Urinary bladder (tissue), 3 donors: ENCODE measurements at regions not wholly inside any gene's neighbourhood (a gene's known extent, or its start where the extent isn't known, plus 50 kb on each side); places are given as distances from the start of the nearest gene placed in this dataset.

Source experiments
- DNase-seq: peaks from one replicate; pipeline ENCODE4 v3.0.0-alpha.2; 2015; ENCODE audit errors: extremely low spot score
- H3K27ac ChIP-seq: one replicate; pipeline ENCODE4 v1.5.1; 2013; ENCODE audit warnings: low read depth, mild to moderate bottlenecking, moderate library complexity
- H3K36me3 ChIP-seq: one replicate; pipeline ENCODE4 v1.6.1; 2013; ENCODE audit warnings: mild to moderate bottlenecking, moderate library complexity; ENCODE audit not compliant: insufficient read depth
- H3K4me1 ChIP-seq: one replicate; pipeline ENCODE4 v1.6.1; 2013; ENCODE audit warnings: mild to moderate bottlenecking, moderate library complexity; ENCODE audit not compliant: insufficient read depth
- H3K4me3 ChIP-seq: one replicate; pipeline ENCODE4 v1.5.1; 2013; ENCODE audit warnings: low read depth, low read length
- WGBS: extraction: QIAGEN DNeasy Blood & Tissue Kit; methylation state at CpG from one replicate; pipeline ENCODE4 v1.1.7; 2013; 5-methylcytosine and 5-hydroxymethylcytosine counted together
- donor health status: healthy with polysubstance abuse.
- donor health status: healthy.

DNA sequence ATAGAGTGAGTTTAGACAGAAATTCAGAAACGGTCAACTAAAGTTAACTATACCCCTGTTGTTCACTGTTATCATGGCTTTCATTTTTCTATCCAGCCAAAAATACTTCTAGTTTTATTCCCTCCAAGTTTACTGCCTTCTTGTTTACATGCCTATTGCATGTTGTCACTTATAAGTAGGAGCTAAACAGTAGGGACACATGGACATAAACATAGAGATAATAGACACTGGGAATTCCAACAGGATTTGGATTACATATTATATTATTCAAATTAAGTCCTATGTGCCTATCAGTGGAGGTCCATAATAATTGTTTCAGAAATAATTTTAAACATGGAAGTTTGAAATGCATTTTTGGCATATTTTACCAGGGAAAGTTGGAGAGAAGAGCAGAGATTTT, 269.1 kb upstream of the ZNF717 start:
- Histone ChIP-seq H3K27ac (no peak overlapping the region), H3K4me1 (no peaks in the 10 kb centered on the region), H3K36me3 (no peaks in the 10 kb centered on the region), H3K4me3 (no peak overlapping the region)
- 34% methylated on average over 1 of the region's 1 CpG for WGBS
- DNase-seq: no peak

DNA sequence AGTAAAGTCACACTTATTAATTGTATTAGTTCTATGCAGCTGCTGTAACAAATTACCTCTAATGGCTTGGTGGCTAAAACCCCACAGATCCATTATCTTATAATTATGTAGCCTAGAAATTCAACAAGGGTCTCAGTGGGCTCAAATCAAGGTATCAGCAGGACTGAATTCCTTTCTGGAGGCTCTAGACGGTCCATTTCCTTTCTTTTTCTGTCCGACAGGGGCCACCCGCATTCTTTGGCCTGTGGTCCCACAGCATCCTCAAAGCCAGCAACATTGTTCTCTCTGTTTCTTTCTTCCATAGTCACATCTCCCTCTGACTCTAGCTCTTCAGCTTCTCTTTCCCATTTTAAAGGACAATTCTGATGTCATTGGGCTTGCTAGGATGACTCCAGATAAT, 276.3 kb upstream of the ZNF717 start:
- DNase-seq: no peak
- Histone ChIP-seq H3K36me3 (no peaks in the 10 kb centered on the region), H3K27ac (no peak overlapping the region), H3K4me1 (no peaks in the 10 kb centered on the region), H3K4me3 (no peak overlapping the region)
- 93% methylated on average over 3 of the region's 3 CpGs for WGBS

DNA sequence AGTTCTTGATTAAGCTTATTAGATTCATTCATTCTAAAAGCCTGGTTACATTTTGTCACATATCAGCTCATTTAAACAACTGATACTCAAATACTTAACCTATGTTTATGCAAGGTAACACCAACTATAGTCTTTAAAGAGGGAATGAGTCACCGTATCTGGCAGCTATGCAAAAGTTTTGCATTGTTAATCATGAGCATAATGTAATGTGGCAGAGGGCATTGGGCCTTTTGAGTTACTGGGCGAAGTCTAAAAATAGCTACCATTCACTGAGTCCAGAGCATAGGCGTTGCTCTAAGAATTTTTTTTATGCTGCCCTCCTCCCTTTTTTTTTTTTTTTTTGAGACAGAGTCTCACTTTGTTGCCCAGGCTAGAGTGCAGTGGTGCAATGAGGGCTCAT, 277.7 kb upstream of the ZNF717 start:
- no peaks in the 10 kb centered on the region for H3K36me3 ChIP-seq
- no peak overlapping the region for H3K27ac ChIP-seq
- no peak overlapping the region for H3K4me3 ChIP-seq
- no peaks in the 10 kb centered on the region for H3K4me1 ChIP-seq
- no peak for DNase-seq
- WGBS: 68% methylated on average over 3 of the region's 3 CpGs

DNA sequence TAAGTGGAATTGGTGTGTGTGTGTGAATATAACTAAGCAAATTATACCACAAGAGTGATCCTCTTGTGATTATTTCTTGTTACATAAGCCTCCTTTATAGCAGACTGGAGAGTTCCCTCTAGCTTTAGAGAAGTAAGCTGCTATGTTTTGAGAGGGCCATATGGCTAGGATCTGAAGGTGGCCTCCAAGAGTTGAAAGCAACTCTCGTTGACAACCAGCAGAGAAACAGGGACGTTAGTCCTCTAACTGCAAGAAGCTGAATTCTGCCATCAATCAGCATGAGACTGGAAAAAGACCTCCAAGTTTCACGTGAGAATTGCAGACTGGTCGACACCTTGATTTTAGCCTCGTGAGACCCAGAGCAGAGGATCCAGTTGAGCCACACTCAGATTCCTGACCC, 278.5 kb upstream of the ZNF717 start:
- no peaks in the 10 kb centered on the region for H3K4me1 ChIP-seq
- no peaks in the 10 kb centered on the region for H3K36me3 ChIP-seq
- H3K4me3 ChIP-seq: no peak overlapping the region
- no peak overlapping the region for H3K27ac ChIP-seq
- no peak for DNase-seq
- 68% methylated on average over 5 of the region's 5 CpGs for WGBS

DNA sequence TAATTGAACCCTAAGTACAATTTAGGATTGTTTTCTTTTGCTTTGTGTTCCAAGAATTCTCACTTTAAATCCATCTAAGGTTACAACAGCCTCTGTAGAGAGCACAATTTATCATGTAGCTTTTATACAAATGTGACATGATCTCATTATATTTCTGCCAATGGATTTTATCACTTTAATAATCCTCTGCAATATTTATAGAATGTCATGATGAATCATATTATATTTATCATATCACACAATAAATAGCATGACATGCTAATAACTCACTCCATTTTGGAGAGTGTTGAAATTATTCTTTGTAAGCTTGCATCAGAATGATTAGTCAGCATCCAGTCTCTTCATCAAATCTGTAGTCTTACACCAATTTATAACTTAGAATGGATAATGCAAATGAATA, 280.6 kb upstream of the ZNF717 start:
- Histone ChIP-seq H3K4me3 (no peak overlapping the region), H3K36me3 (no peaks in the 10 kb centered on the region), H3K4me1 (no peaks in the 10 kb centered on the region), H3K27ac (no peak overlapping the region)
- no peak for DNase-seq

DNA sequence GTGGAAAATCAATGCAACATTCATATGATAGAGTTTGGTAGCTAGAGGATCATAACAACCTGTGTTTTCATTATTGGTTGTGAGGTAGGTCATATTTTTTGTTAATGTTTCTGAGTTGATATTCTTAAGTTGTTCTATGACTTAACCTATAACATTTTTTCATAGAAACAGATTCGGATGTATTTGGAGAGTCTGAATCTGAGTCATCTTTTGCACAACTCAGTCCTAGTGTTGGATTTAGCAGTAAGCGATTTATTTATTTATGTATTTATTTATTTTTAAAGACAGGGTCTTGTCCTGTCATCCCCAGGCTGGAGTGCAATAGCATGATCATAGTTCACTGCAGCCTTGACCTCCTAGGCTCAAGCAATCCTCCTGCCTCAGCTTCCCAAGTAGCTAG, 292.8 kb upstream of the ZNF717 start:
- Histone ChIP-seq H3K4me3 (no peak overlapping the region), H3K4me1 (no peaks in the 10 kb centered on the region), H3K36me3 (no peaks in the 10 kb centered on the region), H3K27ac (no peak overlapping the region)
- WGBS: 90% methylated on average over 2 of the region's 2 CpGs
- no peak for DNase-seq

DNA sequence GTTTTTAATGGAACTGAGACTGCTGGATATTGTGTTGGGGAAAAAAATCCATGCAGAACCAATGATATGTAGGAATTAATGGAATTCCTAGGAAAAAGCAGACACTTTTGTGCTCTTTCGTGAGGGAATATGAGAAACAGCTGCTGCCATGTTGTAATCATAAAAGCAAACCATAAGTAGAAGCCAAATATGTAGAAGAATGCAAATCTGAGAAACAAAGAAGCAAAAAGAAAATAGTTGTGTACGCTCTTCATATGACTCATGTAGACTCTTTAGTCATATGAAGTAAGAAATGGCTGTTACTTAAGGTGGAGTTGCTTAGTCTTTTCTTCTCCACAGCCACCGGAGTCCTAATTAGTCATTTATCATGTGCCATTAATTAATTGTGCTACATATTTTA, 298.6 kb upstream of the ZNF717 start:
- H3K27ac ChIP-seq: no peak overlapping the region
- no peak overlapping the region for H3K4me3 ChIP-seq
- WGBS: 63% methylated on average over 3 of the region's 3 CpGs
- no peaks in the 10 kb centered on the region for H3K36me3 ChIP-seq
- no peaks in the 10 kb centered on the region for H3K4me1 ChIP-seq
- no peak for DNase-seq

DNA sequence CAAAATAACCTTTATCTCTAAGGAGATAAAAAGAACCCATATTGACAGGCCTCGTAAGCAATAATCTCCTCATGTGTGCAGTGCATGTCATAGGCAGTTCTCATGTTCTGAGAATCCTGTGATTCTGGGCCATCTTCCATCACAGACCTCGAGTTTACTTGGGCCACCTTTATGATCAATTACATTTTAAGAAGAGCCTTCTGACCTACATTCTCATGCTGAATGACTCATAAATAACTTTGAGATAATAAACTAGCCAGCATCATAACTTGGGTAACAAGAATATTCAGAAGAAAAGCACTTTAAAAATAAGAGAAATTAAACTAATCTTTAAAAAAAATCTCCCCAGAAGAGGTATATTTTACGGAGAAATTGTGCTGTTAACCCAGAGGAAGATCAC, 310.7 kb upstream of the ZNF717 start:
- Histone ChIP-seq H3K4me1 (no peaks in the 10 kb centered on the region), H3K4me3 (no peak overlapping the region), H3K27ac (no peak overlapping the region), H3K36me3 (no peaks in the 10 kb centered on the region)
- DNase-seq: no peak
- 60% methylated on average over 3 of the region's 3 CpGs for WGBS

DNA sequence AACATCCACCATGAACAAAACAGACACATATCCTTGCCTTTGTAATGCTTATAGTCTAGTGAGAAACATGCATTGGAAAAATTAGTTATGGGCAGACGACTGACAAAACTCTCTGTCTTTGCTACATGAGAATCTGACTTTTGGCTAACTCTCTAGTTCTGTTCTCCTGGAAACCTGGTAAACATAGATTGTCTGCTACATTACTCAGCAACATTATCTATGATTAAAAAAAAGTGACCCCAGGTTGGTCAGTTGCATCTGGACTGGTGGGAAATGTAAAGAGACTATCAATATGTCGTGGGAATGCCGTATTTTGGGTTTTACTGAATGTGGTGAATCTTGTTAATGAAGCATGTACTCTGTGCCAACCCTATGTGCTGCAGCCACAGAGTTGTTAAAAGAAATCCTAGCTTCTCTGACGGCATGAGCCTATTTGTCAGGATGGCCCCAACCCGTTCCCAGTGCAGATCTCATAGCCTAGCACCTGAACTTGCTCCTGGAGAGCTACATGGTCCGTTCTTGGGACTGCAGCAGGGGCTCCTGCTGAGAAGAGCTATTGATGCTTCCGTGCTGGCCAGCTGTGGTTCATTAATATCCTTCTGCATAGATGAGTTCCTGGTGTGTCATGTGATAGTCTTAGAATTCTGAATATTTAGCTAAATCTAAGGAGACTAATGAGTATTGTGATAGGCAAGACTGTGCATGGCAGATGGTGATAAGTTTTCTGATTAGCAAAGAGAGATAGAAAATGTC, 311.7 kb upstream of the ZNF717 start:
- WGBS: 73% methylated on average over 7 of the region's 7 CpGs
- no peak overlapping the region for H3K4me3 ChIP-seq
- no peaks in the 10 kb centered on the region for H3K4me1 ChIP-seq
- no peak overlapping the region for H3K27ac ChIP-seq
- no peaks in the 10 kb centered on the region for H3K36me3 ChIP-seq
- no peak for DNase-seq

DNA sequence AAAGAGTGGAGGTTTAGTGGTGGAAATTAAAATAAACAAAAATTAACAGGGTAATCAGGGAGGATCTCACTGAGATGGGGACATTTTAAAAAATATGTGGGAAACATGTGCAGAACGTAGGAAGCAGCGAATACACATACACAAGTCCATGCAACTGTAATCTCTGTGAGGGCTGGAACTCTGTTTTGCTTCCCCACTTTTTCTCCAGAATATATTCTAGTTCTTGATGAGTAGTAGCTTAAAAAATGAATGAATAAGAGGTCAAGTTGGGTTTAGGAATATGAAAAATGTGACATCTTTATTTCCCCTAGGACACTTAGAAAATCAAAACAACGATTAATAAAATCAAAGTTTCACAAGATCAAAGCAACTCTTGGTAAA, 312.2 kb upstream of the ZNF717 start:
- Histone ChIP-seq H3K36me3 (no peaks in the 10 kb centered on the region), H3K27ac (no peak overlapping the region), H3K4me1 (no peaks in the 10 kb centered on the region), H3K4me3 (no peak overlapping the region)
- DNase-seq: no peak
- 82% methylated on average over 3 of the region's 3 CpGs for WGBS

DNA sequence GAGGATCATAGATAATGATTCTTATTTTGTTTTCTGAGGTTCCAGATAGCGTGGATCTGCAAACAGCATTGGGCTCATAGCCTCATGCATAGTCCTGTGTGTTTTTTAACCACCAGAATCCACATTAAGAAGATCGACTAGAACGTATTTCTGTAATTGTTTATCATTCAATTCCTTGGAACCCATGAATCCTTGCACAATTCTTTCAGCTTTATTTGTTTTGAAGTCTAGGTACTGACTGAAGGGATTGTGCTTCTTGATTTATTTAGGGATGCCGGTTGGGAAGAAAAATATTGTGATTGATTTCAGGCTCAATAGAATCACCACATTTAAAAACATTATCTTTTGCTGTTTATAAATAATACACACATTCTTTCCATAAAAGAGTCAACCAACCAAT, 314.6 kb upstream of the ZNF717 start:
- 74% methylated on average over 4 of the region's 4 CpGs for WGBS
- Histone ChIP-seq H3K4me1 (no peaks in the 10 kb centered on the region), H3K4me3 (no peak overlapping the region), H3K27ac (no peak overlapping the region), H3K36me3 (no peaks in the 10 kb centered on the region)
- DNase-seq: no peak

DNA sequence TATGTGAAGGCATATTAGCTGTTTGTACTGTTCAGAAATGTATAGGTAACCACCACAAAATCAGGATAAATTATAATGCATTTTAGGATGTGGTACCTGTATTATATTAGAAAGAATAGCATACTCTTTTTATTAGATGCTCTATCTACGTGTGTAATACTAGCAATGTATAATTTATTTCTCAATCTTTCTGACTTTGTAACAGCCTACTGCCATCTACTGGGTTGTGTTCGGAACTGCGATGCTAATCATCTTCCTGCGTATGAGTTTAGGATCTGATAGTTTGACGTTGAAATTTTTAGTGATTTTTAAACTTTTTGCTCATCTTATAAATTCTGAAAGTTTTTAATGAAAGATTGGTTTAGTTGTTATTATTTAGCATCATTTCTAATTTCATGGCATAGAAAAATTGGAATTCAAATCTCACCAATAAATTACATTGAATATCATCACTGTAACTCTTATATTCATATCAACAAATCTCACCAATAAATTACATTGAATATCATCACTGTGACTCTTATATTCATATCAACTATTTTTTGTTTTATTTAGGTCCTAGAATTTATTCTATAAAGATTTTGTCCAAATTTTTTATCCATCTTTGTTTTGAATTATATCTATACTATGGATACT, 322.7 kb upstream of the ZNF717 start:
- no peaks in the 10 kb centered on the region for H3K4me1 ChIP-seq
- no peaks in the 10 kb centered on the region for H3K36me3 ChIP-seq
- H3K27ac ChIP-seq: no peak overlapping the region
- WGBS: 2% methylated on average over 5 of the region's 5 CpGs
- DNase-seq: no peak
- H3K4me3 ChIP-seq: no peak overlapping the region

DNA sequence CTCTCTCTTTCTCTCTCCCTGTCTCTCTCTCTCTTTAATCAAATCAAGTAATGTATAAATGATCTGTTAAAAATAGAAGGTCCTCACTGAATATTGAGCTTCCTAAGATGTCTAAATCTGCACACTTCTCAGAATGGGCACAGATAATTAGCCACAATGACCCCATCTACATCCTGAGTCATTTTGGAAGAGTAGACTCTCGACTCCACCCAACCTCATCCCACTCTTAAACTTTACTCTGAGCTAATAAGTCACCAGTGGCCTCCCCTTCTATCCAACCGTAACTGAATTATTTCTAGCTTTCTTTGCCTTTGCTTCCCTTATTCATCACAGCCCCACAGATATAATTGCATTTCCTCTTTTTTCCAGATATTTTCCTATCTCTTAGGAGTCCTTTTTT, 326.5 kb upstream of the ZNF717 start:
- no peak for DNase-seq
- Histone ChIP-seq H3K4me1 (no peaks in the 10 kb centered on the region), H3K27ac (no peak overlapping the region), H3K4me3 (no peak overlapping the region), H3K36me3 (no peaks in the 10 kb centered on the region)
- 85% methylated on average over 2 of the region's 2 CpGs for WGBS

DNA sequence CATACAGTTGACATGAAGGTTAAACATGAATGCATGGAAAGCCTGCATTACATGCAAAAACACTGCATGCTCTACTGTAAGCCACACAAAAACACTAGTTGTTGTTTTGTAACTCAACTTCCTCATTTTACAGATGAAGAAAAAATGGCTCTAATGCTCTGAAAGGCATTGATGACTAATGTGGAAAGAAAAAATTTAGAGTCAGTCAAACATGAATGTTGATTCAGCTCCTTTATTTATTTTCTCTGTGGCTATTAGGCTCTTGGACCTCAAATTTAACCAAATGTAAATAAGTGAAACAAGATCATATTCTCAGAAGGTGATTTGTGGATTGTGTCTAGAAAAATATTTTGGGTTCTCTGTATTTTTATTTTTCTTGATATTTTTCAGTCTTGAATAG, 336.7 kb upstream of the ZNF717 start:
- H3K4me1 ChIP-seq: no peaks in the 10 kb centered on the region
- H3K36me3 ChIP-seq: no peaks in the 10 kb centered on the region
- no peak for DNase-seq
- H3K4me3 ChIP-seq: no peak overlapping the region
- no peak overlapping the region for H3K27ac ChIP-seq

DNA sequence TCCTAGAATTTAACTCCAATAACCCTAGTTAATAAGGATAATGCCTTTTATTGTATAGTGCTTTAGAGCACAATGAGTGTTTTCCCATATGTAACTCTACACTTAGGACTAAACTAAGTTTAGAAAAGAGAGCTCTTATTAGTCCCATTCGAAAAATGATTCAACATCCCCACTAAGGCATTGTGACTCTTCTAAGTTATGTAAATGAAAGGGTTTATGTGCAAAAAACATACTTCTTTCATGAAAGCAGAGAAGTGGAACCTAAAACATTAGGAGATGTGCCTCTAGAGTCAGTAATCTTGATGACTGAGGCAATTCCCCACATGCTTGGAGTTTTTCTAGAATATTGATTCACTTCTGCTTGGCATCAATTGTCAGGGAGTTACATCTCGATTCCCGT, 344.1 kb upstream of the ZNF717 start:
- WGBS: 77% methylated on average over 3 of the region's 3 CpGs
- H3K4me3 ChIP-seq: no peak overlapping the region
- no peak overlapping the region for H3K27ac ChIP-seq
- DNase-seq: no peak
- H3K4me1 ChIP-seq: no peaks in the 10 kb centered on the region
- no peaks in the 10 kb centered on the region for H3K36me3 ChIP-seq
